ENCODE measurements at regions not wholly inside any gene's neighbourhood (a gene's known extent, or its start where the extent isn't known, plus 50 kb on each side); places are given as distances from the start of the nearest gene placed in this dataset.

DNA sequence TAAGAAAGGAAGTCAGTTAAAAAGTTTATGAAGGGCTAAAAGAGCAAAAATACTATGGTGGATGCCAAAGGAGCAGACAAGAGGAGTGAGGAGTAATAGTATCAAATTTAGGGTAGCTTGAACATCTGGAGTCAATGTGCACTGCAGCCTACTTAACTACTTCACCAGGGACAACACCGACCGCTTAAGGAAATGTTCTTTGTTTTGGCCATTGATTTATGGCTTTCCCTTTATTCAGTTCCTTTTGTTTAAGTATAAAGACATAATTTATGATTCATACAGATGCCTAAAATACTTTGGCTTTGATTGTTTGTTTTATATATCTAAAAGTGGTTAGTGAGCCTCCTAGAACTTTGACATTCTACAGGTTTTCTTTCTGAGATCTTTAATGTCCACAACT is 276.3 kb upstream of the PRR20A start:
- Histone ChIP-seq H3K27ac (no peak overlapping the region), H3K4me3 (no peak overlapping the region), H3K36me3 (replicated peaks in 1 of 2; ENCODE audit: insufficient read depth in 1 of 2, low read depth in 2 of 2) (no peaks in the 10 kb centered on the region), H3K9me3 (no peaks in the 10 kb centered on the region), H3K4me1 (no peaks in the 10 kb centered on the region), H3K27me3 (no peaks in the 10 kb centered on the region)
- DNase-seq (no peak), ATAC-seq (no peak)
- 55 to 64% methylated on average over 2 of the region's 2 CpGs for WGBS, 2 donors
- intact Hi-C loops (cut with DNase I), result no loop called here
- TF ChIP-seq POLR2A (IDR thresholded peaks at IDR 0.05), result no peak
- TF ChIP-seq, protein P1, sequence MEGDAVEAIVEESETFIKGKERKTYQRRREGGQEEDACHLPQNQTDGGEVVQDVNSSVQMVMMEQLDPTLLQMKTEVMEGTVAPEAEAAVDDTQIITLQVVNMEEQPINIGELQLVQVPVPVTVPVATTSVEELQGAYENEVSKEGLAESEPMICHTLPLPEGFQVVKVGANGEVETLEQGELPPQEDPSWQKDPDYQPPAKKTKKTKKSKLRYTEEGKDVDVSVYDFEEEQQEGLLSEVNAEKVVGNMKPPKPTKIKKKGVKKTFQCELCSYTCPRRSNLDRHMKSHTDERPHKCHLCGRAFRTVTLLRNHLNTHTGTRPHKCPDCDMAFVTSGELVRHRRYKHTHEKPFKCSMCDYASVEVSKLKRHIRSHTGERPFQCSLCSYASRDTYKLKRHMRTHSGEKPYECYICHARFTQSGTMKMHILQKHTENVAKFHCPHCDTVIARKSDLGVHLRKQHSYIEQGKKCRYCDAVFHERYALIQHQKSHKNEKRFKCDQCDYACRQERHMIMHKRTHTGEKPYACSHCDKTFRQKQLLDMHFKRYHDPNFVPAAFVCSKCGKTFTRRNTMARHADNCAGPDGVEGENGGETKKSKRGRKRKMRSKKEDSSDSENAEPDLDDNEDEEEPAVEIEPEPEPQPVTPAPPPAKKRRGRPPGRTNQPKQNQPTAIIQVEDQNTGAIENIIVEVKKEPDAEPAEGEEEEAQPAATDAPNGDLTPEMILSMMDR (IDR thresholded peaks at IDR 0.05), result no peak

DNA sequence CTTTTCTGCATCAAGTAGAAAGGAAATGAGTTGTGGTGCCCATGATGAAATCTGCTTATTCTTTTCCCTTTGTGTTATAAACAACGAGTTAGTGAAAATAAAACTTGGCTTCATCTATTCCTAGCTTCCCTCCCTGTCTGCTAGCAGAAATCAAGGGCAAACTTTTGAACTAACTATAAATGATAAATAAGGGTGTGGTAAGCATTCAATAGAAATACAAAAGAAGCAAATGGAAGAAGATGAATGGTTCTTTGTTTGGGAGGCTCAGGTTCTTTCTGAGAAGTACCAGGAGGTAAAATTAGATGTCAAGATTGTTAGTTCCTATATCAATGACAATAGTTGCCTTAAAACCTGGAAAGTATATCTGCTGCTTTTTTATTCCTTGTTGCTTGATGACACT is 275.3 kb upstream of the PRR20A start:
- H3K9me3 ChIP-seq, result no peaks in the 10 kb centered on the region
- intact Hi-C loops (cut with DNase I), result no loop called here
- no peaks in the 10 kb centered on the region for H3K4me1 ChIP-seq
- H3K36me3 ChIP-seq (replicated peaks in 1 of 2; ENCODE audit: insufficient read depth in 1 of 2, low read depth in 2 of 2), result no peaks in the 10 kb centered on the region
- no peak for TF ChIP-seq POLR2A (IDR thresholded peaks at IDR 0.05)
- TF ChIP-seq, protein P1 (IDR thresholded peaks at IDR 0.05), result no peak
- ATAC-seq (no peak), DNase-seq (no peak)
- WGBS, 2 donors, result 20 to 27% methylated on average over 1 of the region's 1 CpG
- no peaks in the 10 kb centered on the region for H3K27me3 ChIP-seq
- H3K27ac ChIP-seq, result no peak overlapping the region
- no peak overlapping the region for H3K4me3 ChIP-seq

DNA sequence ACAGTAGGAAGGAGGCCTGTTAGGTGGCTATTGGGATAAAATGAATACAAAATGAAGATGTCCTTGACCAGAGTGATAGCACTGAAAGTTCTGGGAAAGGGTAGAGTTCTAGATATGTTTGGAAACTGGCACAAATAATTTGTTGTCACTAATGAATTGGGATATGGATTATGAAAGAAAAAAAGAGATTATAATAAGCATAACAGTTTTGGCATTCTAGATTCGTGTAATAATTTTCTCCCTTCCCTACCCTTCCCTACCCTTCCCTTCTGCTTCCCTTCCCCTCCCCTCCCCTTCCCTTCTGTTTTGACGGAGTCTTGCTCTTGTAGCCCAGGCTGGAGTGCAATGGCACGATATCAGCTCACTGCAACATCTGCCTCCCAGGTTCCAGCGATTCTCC is 271.0 kb upstream of the PRR20A start:
- intact Hi-C loops (cut with DNase I), result no loop called here
- Histone ChIP-seq H3K4me3 (no peak overlapping the region), H3K4me1 (no peaks in the 10 kb centered on the region), H3K9me3 (no peaks in the 10 kb centered on the region), H3K36me3 (replicated peaks in 1 of 2; ENCODE audit: insufficient read depth in 1 of 2, low read depth in 2 of 2) (no peaks in the 10 kb centered on the region), H3K27me3 (no peaks in the 10 kb centered on the region), H3K27ac (no peak overlapping the region)
- no peak for DNase-seq
- no peak for ATAC-seq
- TF ChIP-seq POLR2A (IDR thresholded peaks at IDR 0.05), result no peak
- TF ChIP-seq, protein P1 (IDR thresholded peaks at IDR 0.05), result no peak
- WGBS, 2 donors, result 85 to 88% methylated on average over 2 to 4 of the region's 4 CpGs

DNA sequence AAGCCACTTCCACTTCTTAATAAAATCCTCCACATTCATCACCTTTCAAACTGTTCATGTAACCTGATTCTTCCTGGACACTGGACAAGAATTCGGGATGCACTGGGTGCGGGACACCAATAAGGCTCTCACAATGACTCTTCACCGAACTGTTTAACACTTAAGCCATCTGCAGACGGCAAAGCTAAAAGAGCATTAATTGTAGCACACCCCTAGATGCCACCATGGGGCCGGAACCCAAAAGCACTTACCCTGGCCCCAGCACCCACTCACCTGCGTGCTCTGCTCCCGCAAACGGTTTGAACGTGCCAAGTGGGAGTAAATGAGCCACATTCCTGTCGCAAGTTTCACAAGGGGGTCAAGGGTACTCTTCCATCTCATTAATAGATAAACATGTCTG is 254.3 kb upstream of the PRR20A start:
- no peak for ATAC-seq
- Histone ChIP-seq H3K27me3 (no peaks in the 10 kb centered on the region), H3K9me3 (no peaks in the 10 kb centered on the region), H3K27ac (no peak overlapping the region), H3K4me3 (no peak overlapping the region), H3K4me1 (no peaks in the 10 kb centered on the region), H3K36me3 (replicated peaks in 1 of 2; ENCODE audit: insufficient read depth in 1 of 2, low read depth in 2 of 2) (no peaks in the 10 kb centered on the region)
- no peak for TF ChIP-seq POLR2A (IDR thresholded peaks at IDR 0.05)
- TF ChIP-seq, protein P1 (IDR thresholded peaks at IDR 0.05), result no peak
- intact Hi-C loops (cut with DNase I), result no loop called here
- DNase-seq, result no peak
- WGBS, 2 donors, result 73 to 75% methylated on average over 9 to 10 of the region's 10 CpGs

DNA sequence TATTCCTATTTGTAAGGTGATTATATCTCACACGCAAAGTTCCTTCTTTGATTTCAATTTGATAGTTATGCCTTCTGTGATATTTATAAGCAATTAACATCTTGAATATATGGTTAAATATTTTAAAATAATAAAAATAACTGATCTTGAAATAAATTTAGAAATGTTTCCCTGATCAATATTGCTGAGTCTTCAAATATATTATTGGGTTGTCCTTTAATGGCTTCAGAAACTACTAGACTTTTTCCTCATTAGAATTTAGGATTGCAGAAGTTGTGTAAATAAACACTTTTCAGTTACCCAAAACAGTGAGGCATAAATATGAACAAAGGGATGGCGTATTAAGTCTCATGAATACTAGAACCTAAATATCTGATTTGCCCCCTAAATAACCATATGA is 252.3 kb upstream of the PRR20A start:
- H3K27ac ChIP-seq, result no peak overlapping the region
- no peaks in the 10 kb centered on the region for H3K27me3 ChIP-seq
- no peak for TF ChIP-seq POLR2A (IDR thresholded peaks at IDR 0.05)
- TF ChIP-seq, protein P1 (IDR thresholded peaks at IDR 0.05), result no peak
- no peak for ATAC-seq
- H3K9me3 ChIP-seq, result no peaks in the 10 kb centered on the region
- H3K4me1 ChIP-seq, result no peaks in the 10 kb centered on the region
- WGBS, 2 donors, result 77 to 81% methylated on average over 2 of the region's 2 CpGs
- H3K36me3 ChIP-seq (replicated peaks in 1 of 2; ENCODE audit: insufficient read depth in 1 of 2, low read depth in 2 of 2), result no peaks in the 10 kb centered on the region
- H3K4me3 ChIP-seq, result no peak overlapping the region
- no peak for DNase-seq
- intact Hi-C loops (cut with DNase I), result no loop called here
